Upper lobe of right lung (tissue), 1 donor: ENCODE measurements at regions not wholly inside any gene's neighbourhood (a gene's known extent, or its start where the extent isn't known, plus 50 kb on each side); places are given as distances from the start of the nearest gene placed in this dataset.

Experiments
- ATAC-seq: fragments of 200-7000 bp; cut with Tn5 transposase; one replicate; pipeline ENCODE4 v1.9.1; 2020; ENCODE audit warnings: mild to moderate bottlenecking, moderate library complexity
- DNase-seq: peaks from one replicate; pipeline ENCODE4 v3.0.0-alpha.2; 2020
- H3K27ac ChIP-seq: fragments of 200-600 bp; one replicate; pipeline ENCODE4 v1.8.0; 2022
- H3K27me3 ChIP-seq: fragments of 200-600 bp; one replicate; pipeline ENCODE4 v1.8.0; 2022; ENCODE audit warnings: mild to moderate bottlenecking
- H3K36me3 ChIP-seq: fragments of 200-600 bp; one replicate; pipeline ENCODE4 v1.8.0; 2022
- H3K4me1 ChIP-seq: fragments of 200-600 bp; one replicate; pipeline ENCODE4 v1.8.0; 2022
- H3K4me3 ChIP-seq: fragments of 200-600 bp; one replicate; pipeline ENCODE4 v1.8.0; 2022; ENCODE audit warnings: mild to moderate bottlenecking
- H3K9me3 ChIP-seq: fragments of 200-600 bp; one replicate; pipeline ENCODE4 v1.8.0; 2022
- intact Hi-C: fragments of 100-400 bp; cut with DNase I; formaldehyde crosslinking; loops from one replicate; pipeline ENCODE4 v1.11.0; 2022
- TF ChIP-seq, protein P1 (sequence below): fragments of 200-600 bp; IDR thresholded peaks from one replicate; pipeline ENCODE4 v1.8.0; 2022; ENCODE audit warnings: antibody characterized with exemption
- donor health status: DM: no; HTN: yes; CAD: no; lungs with severe emphysema.

- Histone ChIP-seq H3K36me3 (no peaks in the 10 kb centered on the region), H3K4me3 (no peak overlapping the region), H3K4me1 (no peaks in the 10 kb centered on the region), H3K9me3 (no peaks in the 10 kb centered on the region), H3K27ac (no peak overlapping the region), H3K27me3 (peaks cover 13% of the 10 kb centered on the region)
- DNase-seq: no peak
- intact Hi-C loops: no loop called here
- TF ChIP-seq, protein P1, sequence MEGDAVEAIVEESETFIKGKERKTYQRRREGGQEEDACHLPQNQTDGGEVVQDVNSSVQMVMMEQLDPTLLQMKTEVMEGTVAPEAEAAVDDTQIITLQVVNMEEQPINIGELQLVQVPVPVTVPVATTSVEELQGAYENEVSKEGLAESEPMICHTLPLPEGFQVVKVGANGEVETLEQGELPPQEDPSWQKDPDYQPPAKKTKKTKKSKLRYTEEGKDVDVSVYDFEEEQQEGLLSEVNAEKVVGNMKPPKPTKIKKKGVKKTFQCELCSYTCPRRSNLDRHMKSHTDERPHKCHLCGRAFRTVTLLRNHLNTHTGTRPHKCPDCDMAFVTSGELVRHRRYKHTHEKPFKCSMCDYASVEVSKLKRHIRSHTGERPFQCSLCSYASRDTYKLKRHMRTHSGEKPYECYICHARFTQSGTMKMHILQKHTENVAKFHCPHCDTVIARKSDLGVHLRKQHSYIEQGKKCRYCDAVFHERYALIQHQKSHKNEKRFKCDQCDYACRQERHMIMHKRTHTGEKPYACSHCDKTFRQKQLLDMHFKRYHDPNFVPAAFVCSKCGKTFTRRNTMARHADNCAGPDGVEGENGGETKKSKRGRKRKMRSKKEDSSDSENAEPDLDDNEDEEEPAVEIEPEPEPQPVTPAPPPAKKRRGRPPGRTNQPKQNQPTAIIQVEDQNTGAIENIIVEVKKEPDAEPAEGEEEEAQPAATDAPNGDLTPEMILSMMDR: no peak
- no peak for ATAC-seq
Measured at GRCh38 chr10:131563411-131563810, 251.9 kb upstream of the TCERG1L start.

DNA sequence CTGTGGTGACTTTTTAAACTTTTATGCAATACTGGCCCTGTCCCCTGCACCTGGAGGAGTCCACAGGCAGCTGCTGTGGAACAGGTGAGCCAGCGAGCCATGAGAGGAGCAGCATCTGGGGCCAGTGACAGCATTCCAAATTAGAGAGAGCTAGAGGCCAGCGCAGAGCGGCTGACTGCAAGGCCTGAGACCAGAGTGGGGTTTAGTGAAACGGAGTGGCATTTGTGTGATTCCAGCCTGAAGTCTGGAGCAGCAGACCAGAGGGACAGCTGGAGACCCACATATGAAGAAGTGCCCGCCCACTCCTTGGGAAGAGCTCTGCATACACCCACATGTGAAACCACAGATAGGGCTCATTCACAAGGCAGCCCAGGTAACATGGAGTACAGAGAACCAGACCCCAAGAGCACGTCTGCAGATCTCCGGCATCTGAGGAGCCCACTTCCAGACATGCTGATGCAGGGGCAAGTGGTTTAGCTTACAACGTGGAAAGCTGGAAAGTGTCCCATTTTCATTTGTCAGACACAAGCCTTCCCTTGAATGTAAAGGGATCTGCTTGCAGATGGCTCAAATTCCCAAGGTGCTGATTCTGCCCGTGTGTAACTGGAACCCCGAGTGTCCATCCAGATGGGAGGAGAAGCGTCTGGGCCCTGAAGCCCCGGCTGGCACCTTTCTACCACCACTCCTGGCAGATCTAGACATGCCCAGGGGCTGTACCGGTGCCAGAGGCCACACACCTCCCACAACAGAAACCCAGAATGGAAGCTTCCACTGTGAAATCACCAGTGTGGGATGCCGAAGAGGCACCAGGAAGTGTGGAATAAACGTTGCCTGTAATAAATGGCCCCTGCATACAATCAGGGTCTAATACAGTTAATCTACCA is 256.0 kb upstream of the TCERG1L start:
- ATAC-seq (no peak), DNase-seq (no peak)
- intact Hi-C loops: no loop called here
- Histone ChIP-seq H3K27ac (no peak overlapping the region), H3K4me3 (no peak overlapping the region), H3K27me3 (peaks cover 8% of the 10 kb centered on the region), H3K36me3 (no peaks in the 10 kb centered on the region), H3K9me3 (no peaks in the 10 kb centered on the region), H3K4me1 (no peaks in the 10 kb centered on the region)
- TF ChIP-seq, protein P1: no peak

- TF ChIP-seq, protein P1: no peak
- Histone ChIP-seq H3K4me3 (no peak overlapping the region), H3K9me3 (no peaks in the 10 kb centered on the region), H3K27me3 (no peaks in the 10 kb centered on the region), H3K4me1 (no peaks in the 10 kb centered on the region), H3K27ac (no peak overlapping the region), H3K36me3 (no peaks in the 10 kb centered on the region)
- intact Hi-C loops: no loop called here
- DNase-seq (no peak), ATAC-seq (no peak)
Measured at GRCh38 chr10:131568866-131569265, 257.3 kb upstream of the TCERG1L start.

DNA sequence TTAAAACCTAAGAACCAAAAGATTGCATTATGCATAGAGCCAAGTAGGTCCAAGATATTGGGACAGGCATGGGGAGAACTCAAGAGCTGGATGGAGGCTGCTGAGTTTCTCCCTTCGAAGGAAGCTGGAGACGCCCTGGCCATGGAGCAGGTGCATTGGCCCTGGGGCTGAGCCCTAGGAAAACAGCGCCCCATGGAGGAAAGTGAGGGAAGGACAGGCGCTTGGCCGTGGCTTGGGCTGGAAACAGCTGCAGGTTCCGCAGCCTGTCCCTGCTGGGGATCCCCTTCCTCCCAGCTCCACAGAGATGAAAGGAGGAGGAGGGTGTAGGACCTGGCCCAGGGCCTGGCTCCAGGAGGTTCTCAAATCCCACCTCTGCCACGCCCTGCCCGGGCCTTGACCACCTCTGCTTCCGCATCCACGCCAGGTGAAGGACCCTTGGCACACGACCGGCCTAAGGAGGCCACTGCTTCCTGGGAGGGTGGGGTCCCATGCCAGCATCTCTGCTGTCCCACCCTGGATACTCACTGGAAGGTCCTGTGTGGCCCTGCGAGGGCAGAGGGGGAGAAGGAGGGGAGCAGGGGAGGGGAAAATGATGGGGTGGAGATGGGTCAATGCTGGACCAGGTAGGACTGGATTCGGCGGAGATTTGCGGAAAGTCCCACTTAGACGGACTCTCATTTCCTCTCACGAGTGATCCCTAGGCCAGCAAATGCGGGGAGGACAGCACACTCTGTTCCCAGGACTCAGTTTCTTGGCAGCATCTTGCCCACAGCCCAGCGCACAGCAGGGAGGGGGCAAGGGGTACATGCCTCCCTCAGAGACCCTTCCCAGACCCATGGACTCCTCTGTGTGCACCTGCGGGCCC is 258.6 kb upstream of the TCERG1L start:
- Histone ChIP-seq H3K27me3 (no peaks in the 10 kb centered on the region), H3K36me3 (no peaks in the 10 kb centered on the region), H3K27ac (no peak overlapping the region), H3K4me3 (no peak overlapping the region), H3K4me1 (no peaks in the 10 kb centered on the region), H3K9me3 (no peaks in the 10 kb centered on the region)
- TF ChIP-seq, protein P1: no peak
- intact Hi-C loops: no loop called here
- ATAC-seq (no peak), DNase-seq (no peak)

- no peak for DNase-seq
- Histone ChIP-seq H3K4me1 (no peaks in the 10 kb centered on the region), H3K36me3 (no peaks in the 10 kb centered on the region), H3K27me3 (no peaks in the 10 kb centered on the region), H3K9me3 (no peaks in the 10 kb centered on the region), H3K4me3 (no peak overlapping the region), H3K27ac (no peak overlapping the region)
- intact Hi-C loops: no loop called here
- TF ChIP-seq, protein P1: no peak
- ATAC-seq: no peak
Measured at GRCh38 chr10:131570716-131571307, 259.3 kb upstream of the TCERG1L start.
